Lower lobe of right lung (tissue), 2 donors: ENCODE measurements at regions not wholly inside any gene's neighbourhood (a gene's known extent, or its start where the extent isn't known, plus 50 kb on each side); places are given as distances from the start of the nearest gene placed in this dataset.

Experiments used
- ATAC-seq, 2 donors: fragments of 200-7000 bp; cut with Tn5 transposase; one replicate each; pipeline ENCODE4 v1.9.1; 2020 to 2022; ENCODE audit warnings: mild to moderate bottlenecking in 2 of 2, moderate library complexity in 2 of 2
- DNase-seq: peaks from one replicate; pipeline ENCODE4 v3.0.0-alpha.2; 2020
- H3K27ac ChIP-seq: fragments of 200-600 bp; one replicate; pipeline ENCODE4 v1.8.0; 2022
- H3K27me3 ChIP-seq: fragments of 200-600 bp; one replicate; pipeline ENCODE4 v1.8.0; 2022; ENCODE audit warnings: low read depth
- H3K36me3 ChIP-seq: fragments of 200-600 bp; one replicate; pipeline ENCODE4 v1.8.0; 2022; ENCODE audit warnings: mild to moderate bottlenecking
- H3K4me1 ChIP-seq: fragments of 200-600 bp; one replicate; pipeline ENCODE4 v1.8.0; 2022
- H3K4me3 ChIP-seq: fragments of 200-600 bp; one replicate; pipeline ENCODE4 v1.8.0; 2022; ENCODE audit warnings: mild to moderate bottlenecking
- H3K9me3 ChIP-seq: fragments of 200-600 bp; one replicate; pipeline ENCODE4 v1.8.0; 2022
- CTCF ChIP-seq: fragments of 200-600 bp; IDR thresholded peaks from one replicate; pipeline ENCODE4 v1.8.0; 2022; ENCODE audit warnings: antibody characterized with exemption, mild to moderate bottlenecking
- intact Hi-C: fragments of 100-400 bp; cut with DNase I; formaldehyde crosslinking; loops from one replicate; pipeline ENCODE4 v1.11.0; 2022
- donor health status: DM: no; HTN: yes; CAD: no; lungs with severe emphysema.

DNA sequence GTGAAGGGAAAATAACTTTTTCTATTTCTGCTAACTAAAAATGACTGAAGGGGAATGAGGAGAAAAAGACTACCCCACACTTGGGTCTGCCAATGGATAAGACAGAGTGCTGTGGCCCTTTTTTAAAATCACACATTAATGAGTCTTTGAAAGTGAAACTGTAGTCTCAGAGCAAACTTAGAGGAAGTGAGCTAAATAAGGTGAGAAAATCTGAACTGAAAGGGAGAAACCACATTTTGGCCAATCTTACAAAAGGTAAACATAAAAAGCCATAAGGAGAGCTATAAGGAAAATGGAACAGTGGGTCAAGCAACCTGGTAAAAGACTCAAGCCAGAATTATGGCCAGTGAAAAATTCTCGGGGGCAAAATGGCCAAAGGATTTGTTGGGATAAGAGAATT is 755.1 kb upstream of the IGFBP7 start:
- no peak for DNase-seq
- no peaks in the 10 kb centered on the region for H3K9me3 ChIP-seq
- ATAC-seq: no peak
- no peak for TF ChIP-seq CTCF
- no peaks in the 10 kb centered on the region for H3K36me3 ChIP-seq
- H3K27me3 ChIP-seq: no peaks in the 10 kb centered on the region
- H3K4me3 ChIP-seq: no peak overlapping the region
- intact Hi-C loops: no loop called here
- H3K27ac ChIP-seq: no peak overlapping the region
- no peaks in the 10 kb centered on the region for H3K4me1 ChIP-seq

DNA sequence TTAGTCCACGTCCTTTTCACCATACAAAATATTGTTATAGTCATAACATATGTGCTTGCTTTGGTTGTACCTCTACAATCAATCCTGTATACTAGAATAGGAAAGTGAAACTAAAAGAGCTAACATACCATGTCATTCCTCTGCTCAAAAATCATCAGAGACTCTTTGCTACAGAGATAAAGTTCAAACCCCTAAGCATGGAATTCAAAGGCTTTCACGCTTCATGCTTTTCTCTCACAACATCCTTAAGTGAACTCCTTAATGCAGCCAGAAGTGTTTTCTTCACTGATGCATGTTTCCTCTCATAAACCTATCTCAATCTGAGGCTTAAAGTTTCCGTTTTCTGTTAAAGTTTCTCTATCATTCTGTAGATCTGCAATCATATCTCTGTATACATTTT is 744.6 kb upstream of the IGFBP7 start:
- Histone ChIP-seq H3K9me3 (no peaks in the 10 kb centered on the region), H3K27me3 (no peaks in the 10 kb centered on the region), H3K36me3 (no peaks in the 10 kb centered on the region), H3K4me1 (no peaks in the 10 kb centered on the region), H3K27ac (no peak overlapping the region), H3K4me3 (peak overlapping the region; percentile 10)
- ATAC-seq (no peak), DNase-seq (no peak)
- no peak for TF ChIP-seq CTCF
- intact Hi-C loops: no loop called here

DNA sequence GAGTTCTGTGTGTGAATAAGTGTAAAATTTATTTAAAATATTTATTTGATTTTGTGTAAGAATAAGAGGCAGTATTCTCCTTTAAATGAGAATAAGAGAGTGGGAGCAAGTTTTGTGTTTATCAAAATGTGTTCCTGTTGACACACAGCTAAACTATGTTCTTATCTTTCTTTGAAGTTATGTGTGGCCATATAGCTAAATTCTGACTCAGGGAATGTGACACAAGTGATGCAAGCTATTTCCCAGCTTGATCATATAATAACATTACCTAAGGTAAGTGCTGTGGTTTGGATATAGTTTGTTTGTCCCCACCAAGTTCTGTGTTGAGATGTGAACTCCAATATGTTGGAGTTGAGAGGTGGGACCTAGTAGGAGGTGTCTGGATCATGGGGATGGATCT is 740.0 kb upstream of the IGFBP7 start:
- ATAC-seq (no peak), DNase-seq (no peak)
- Histone ChIP-seq H3K4me3 (no peak overlapping the region), H3K27ac (no peak overlapping the region), H3K4me1 (no peaks in the 10 kb centered on the region), H3K36me3 (no peaks in the 10 kb centered on the region), H3K27me3 (no peaks in the 10 kb centered on the region), H3K9me3 (no peaks in the 10 kb centered on the region)
- intact Hi-C loops: no loop called here
- TF ChIP-seq CTCF: no peak

DNA sequence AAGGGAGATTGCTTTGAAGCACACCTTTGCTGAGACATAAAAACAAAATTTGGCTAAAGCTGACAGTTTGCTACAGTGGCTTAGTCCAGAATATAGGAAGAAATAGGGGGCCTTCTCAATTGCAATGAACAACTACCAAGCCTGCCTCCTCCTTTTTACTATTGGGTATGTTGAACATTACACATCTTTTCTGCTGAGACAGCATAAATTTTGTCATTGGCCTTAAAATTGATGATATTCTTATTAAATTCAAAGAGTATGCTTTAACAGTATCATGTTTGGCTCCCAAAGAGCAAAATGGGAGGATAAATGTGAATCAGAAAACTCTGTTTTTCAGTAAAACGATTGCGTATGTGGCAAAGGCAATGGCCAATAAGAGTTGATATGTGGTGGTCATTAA is 721.9 kb upstream of the IGFBP7 start:
- no peak for TF ChIP-seq CTCF
- Histone ChIP-seq H3K4me3 (no peak overlapping the region), H3K4me1 (no peaks in the 10 kb centered on the region), H3K36me3 (no peaks in the 10 kb centered on the region), H3K27ac (no peak overlapping the region), H3K27me3 (no peaks in the 10 kb centered on the region), H3K9me3 (no peaks in the 10 kb centered on the region)
- DNase-seq (no peak), ATAC-seq (no peak)
- intact Hi-C loops: no loop called here

DNA sequence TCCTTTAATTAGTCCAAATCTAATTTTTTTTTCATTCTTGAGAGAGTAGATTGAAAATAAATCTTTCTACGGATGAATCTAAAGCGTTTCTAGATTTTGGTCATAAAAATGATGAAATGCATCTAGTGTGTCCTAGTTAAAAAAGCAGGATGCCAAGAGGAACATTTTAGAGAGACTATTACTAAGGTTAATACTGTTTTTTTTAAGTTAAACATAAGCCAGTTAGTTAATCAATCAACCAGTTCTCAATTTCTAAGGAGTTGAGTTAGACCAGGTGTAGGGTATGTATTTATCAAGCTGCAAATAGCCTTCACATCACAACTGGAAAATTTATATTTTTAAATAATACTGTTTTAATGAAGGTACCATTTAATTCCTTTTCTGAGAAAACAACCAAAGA is 679.5 kb upstream of the IGFBP7 start:
- H3K27ac ChIP-seq: no peak overlapping the region
- TF ChIP-seq CTCF: no peak
- H3K9me3 ChIP-seq: no peaks in the 10 kb centered on the region
- H3K4me3 ChIP-seq: no peak overlapping the region
- H3K27me3 ChIP-seq: no peaks in the 10 kb centered on the region
- ATAC-seq (no peak), DNase-seq (no peak)
- intact Hi-C loops: no loop called here
- no peaks in the 10 kb centered on the region for H3K36me3 ChIP-seq
- no peaks in the 10 kb centered on the region for H3K4me1 ChIP-seq

DNA sequence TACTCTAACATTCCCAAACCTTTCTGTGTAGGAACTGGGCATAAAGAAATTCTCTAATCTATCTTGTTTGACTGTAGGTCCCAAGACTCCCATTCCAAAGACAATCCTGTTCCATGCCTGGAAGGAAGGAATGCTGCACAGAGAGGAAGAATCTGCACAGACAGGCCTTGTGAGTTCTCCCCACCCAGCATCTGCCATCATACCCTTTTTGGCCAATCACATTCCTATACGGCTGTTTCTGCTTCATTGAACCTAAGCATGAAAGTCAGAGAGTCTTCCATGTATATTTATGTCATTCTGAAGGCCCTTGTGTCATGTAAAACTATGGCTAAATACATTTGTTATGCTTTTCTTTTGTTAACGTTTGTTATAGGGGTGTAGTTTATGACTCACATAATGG is 667.7 kb upstream of the IGFBP7 start:
- no peak for TF ChIP-seq CTCF
- Histone ChIP-seq H3K9me3 (no peaks in the 10 kb centered on the region), H3K4me3 (no peak overlapping the region), H3K36me3 (no peaks in the 10 kb centered on the region), H3K4me1 (no peaks in the 10 kb centered on the region), H3K27ac (no peak overlapping the region), H3K27me3 (no peaks in the 10 kb centered on the region)
- no peak for DNase-seq
- intact Hi-C loops: no loop called here
- no peak for ATAC-seq
